Keratinocyte (primary cell): ENCODE measurements at regions not wholly inside any gene's neighbourhood (a gene's known extent, or its start where the extent isn't known, plus 50 kb on each side); places are given as distances from the start of the nearest gene placed in this dataset.

Experiments
- EZH2 ChIP-seq: IDR thresholded peaks from one replicate; pipeline ENCODE4 v1.6.1; 2012; ENCODE audit warnings: inconsistent platforms, mild to moderate bottlenecking, low read length, moderate library complexity
- TF ChIP-seq, protein P1 (sequence below), 3 experiments: IDR thresholded peaks in 1 of 3; conservative IDR thresholded peaks in 1 of 3; optimal IDR thresholded peaks in 1 of 3; 2 replicates in 2 of 3; 3 replicates in 1 of 3; pipeline versions ENCODE3 to v1.5.1; 2011; ENCODE audit warnings: low read length in 3 of 3, mild to moderate bottlenecking in 3 of 3, moderate library complexity in 2 of 3, control low read depth in 1 of 3, inconsistent platforms in 1 of 3; ENCODE audit not compliant: insufficient read depth in 2 of 3; ENCODE audit errors: extremely low read depth in 1 of 3

DNA sequence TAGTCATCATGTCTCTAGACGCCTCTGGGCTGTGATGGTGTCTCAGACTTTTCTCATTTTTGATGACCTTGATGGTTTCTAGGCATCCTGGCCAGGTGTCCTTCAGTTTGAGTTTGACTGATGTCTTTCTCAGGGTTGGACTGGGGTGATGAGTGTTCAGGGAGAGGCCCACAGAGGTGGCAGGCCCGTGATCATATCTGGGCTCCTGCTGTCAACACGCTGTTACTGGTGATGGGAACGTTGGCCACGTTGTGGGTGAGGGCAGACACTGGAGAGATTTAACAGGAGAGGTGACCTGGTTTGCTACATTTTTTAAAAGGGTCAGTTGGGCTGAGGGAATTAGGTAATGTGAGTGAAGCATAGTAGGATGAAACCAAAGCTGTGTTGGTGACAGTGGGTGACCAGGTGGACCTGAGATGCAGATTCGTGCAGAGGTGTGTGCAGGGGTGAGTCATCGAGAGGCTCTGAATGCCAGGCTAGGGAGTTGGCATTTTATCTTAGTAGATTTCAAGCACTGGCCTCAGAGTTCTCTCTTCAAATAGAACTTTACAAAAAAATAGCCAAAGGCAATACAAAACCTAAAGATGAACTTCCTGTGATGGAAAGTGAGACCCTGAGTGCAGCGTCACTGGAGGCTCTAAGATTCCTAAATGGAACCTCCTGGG lies 174.1 kb downstream of the CDH26 start:
- TF ChIP-seq, protein P1, sequence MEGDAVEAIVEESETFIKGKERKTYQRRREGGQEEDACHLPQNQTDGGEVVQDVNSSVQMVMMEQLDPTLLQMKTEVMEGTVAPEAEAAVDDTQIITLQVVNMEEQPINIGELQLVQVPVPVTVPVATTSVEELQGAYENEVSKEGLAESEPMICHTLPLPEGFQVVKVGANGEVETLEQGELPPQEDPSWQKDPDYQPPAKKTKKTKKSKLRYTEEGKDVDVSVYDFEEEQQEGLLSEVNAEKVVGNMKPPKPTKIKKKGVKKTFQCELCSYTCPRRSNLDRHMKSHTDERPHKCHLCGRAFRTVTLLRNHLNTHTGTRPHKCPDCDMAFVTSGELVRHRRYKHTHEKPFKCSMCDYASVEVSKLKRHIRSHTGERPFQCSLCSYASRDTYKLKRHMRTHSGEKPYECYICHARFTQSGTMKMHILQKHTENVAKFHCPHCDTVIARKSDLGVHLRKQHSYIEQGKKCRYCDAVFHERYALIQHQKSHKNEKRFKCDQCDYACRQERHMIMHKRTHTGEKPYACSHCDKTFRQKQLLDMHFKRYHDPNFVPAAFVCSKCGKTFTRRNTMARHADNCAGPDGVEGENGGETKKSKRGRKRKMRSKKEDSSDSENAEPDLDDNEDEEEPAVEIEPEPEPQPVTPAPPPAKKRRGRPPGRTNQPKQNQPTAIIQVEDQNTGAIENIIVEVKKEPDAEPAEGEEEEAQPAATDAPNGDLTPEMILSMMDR (optimal IDR thresholded peaks at IDR 0.05 in 1 of 3, IDR thresholded peaks at IDR 0.05 in 1 of 3, conservative IDR thresholded peaks at IDR 0.05 in 1 of 3; ENCODE audit: extremely low read depth in 1 of 3, insufficient read depth in 2 of 3, low read length in 3 of 3): no peak
- TF ChIP-seq EZH2: no peak
